ENCODE measurements at regions not wholly inside any gene's neighbourhood (a gene's known extent, or its start where the extent isn't known, plus 50 kb on each side); places are given as distances from the start of the nearest gene placed in this dataset.

DNA sequence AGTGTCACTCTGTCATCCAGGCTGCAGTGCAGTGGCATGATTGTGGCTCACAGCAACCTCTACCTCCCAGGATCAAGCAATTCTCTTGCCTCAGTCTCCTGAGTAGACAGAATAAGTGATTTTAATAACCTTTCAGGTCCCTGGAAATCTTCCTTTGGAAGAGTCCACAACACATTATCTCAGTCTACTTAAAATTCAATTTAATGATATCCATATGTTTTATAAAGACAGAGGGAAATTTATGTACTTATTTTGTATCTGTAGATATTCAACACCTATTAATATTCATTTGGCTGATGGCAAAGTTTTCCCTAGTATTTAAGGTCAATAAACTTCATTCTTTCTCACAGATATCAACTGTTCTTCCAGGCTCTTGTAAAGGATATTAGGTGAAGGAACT lies 881.4 kb upstream of the GJE1 start:
- no peak for DNase-seq
- no peak overlapping the region for H3K4me2 ChIP-seq (ENCODE audit: low read length)
- no peak overlapping the region for H4K8ac ChIP-seq (ENCODE audit: low read depth, low read length)
- no peak overlapping the region for H3K23ac ChIP-seq (ENCODE audit: low read length)
- H3K4me1 ChIP-seq (ENCODE audit: control insufficient read depth, low read depth, low read length) = no peaks in the 10 kb centered on the region
- H3K4ac ChIP-seq (ENCODE audit: low read depth, low read length) = no peak overlapping the region
- no peaks in the 10 kb centered on the region for H3K36me3 ChIP-seq (ENCODE audit: control insufficient read depth, insufficient read depth, low read length)
- no peak overlapping the region for H2BK15ac ChIP-seq (replicated peaks; ENCODE audit: low read depth)
- no peaks in the 10 kb centered on the region for H3K79me2 ChIP-seq (ENCODE audit: control insufficient read depth, insufficient read depth, low read length)
- H3K27ac ChIP-seq (ENCODE audit: low read depth, low read length) = no peak overlapping the region
- H2BK5ac ChIP-seq (ENCODE audit: low read length) = no peak overlapping the region
- no peak overlapping the region for H2BK120ac ChIP-seq (ENCODE audit: low read depth, low read length)
- H3K27me3 ChIP-seq (ENCODE audit: insufficient read depth, low read length, poor library complexity) = no peaks in the 10 kb centered on the region
- no peak overlapping the region for H3K18ac ChIP-seq (ENCODE audit: low read length)
- no peak overlapping the region for H4K5ac ChIP-seq (ENCODE audit: low read length)
- H3K9ac ChIP-seq (ENCODE audit: low read length) = no peak overlapping the region
- H3K56ac ChIP-seq (ENCODE audit: low read length) = no peak overlapping the region
- H3K79me1 ChIP-seq (ENCODE audit: low read length) = no peaks in the 10 kb centered on the region
- no peak overlapping the region for H2AK5ac ChIP-seq (ENCODE audit: low read length)
- H3K4me3 ChIP-seq (ENCODE audit: low read length) = no peak overlapping the region

- Histone ChIP-seq H3K9ac (ENCODE audit: low read length) (no peak overlapping the region), H3K56ac (ENCODE audit: low read length) (no peak overlapping the region), H3K4ac (ENCODE audit: low read depth, low read length) (no peak overlapping the region), H3K23ac (ENCODE audit: low read length) (no peak overlapping the region), H3K27me3 (ENCODE audit: insufficient read depth, low read length, poor library complexity) (no peaks in the 10 kb centered on the region), H2BK15ac (replicated peaks; ENCODE audit: low read depth) (no peak overlapping the region), H3K4me2 (ENCODE audit: low read length) (no peak overlapping the region), H2BK5ac (ENCODE audit: low read length) (no peak overlapping the region), H3K4me1 (ENCODE audit: control insufficient read depth, low read depth, low read length) (no peaks in the 10 kb centered on the region), H3K79me1 (ENCODE audit: low read length) (no peaks in the 10 kb centered on the region), H3K4me3 (ENCODE audit: low read length) (no peak overlapping the region), H3K18ac (ENCODE audit: low read length) (no peak overlapping the region), H3K79me2 (ENCODE audit: control insufficient read depth, insufficient read depth, low read length) (no peaks in the 10 kb centered on the region), H3K36me3 (ENCODE audit: control insufficient read depth, insufficient read depth, low read length) (no peaks in the 10 kb centered on the region), H3K27ac (ENCODE audit: low read depth, low read length) (no peak overlapping the region), H2AK5ac (ENCODE audit: low read length) (no peak overlapping the region), H2BK120ac (ENCODE audit: low read depth, low read length) (no peak overlapping the region), H4K8ac (ENCODE audit: low read depth, low read length) (no peak overlapping the region), H4K5ac (ENCODE audit: low read length) (no peak overlapping the region)
- DNase-seq = no peak
- no CpG with 5 or more reads among the region's 4 CpGs for WGBS (ENCODE audit: extremely low coverage, insufficient coverage, low lambda C conversion rate)
Measured at GRCh38 chr6:141248021-141248799, 884.5 kb upstream of the GJE1 start.

GRCh38 chr6:141244366-141244765 lies 888.4 kb upstream of the GJE1 start:
- no peak for DNase-seq
- no peak overlapping the region for H2BK120ac ChIP-seq (ENCODE audit: low read depth, low read length)
- no peak overlapping the region for H4K8ac ChIP-seq (ENCODE audit: low read depth, low read length)
- H3K4me3 ChIP-seq (ENCODE audit: low read length) = no peak overlapping the region
- no peaks in the 10 kb centered on the region for H3K79me2 ChIP-seq (ENCODE audit: control insufficient read depth, insufficient read depth, low read length)
- H3K18ac ChIP-seq (ENCODE audit: low read length) = no peak overlapping the region
- no peaks in the 10 kb centered on the region for H3K36me3 ChIP-seq (ENCODE audit: control insufficient read depth, insufficient read depth, low read length)
- no peak overlapping the region for H2BK5ac ChIP-seq (ENCODE audit: low read length)
- no peak overlapping the region for H2AK5ac ChIP-seq (ENCODE audit: low read length)
- H3K9ac ChIP-seq (ENCODE audit: low read length) = no peak overlapping the region
- no peak overlapping the region for H3K4me2 ChIP-seq (ENCODE audit: low read length)
- no peak overlapping the region for H3K23ac ChIP-seq (ENCODE audit: low read length)
- no peak overlapping the region for H3K27ac ChIP-seq (ENCODE audit: low read depth, low read length)
- no peaks in the 10 kb centered on the region for H3K27me3 ChIP-seq (ENCODE audit: insufficient read depth, low read length, poor library complexity)
- H2BK15ac ChIP-seq (replicated peaks; ENCODE audit: low read depth) = no peak overlapping the region
- H3K4ac ChIP-seq (ENCODE audit: low read depth, low read length) = no peak overlapping the region
- no peak overlapping the region for H4K5ac ChIP-seq (ENCODE audit: low read length)
- H3K79me1 ChIP-seq (ENCODE audit: low read length) = no peaks in the 10 kb centered on the region
- no peaks in the 10 kb centered on the region for H3K4me1 ChIP-seq (ENCODE audit: control insufficient read depth, low read depth, low read length)
- WGBS (ENCODE audit: extremely low coverage, insufficient coverage, low lambda C conversion rate) = no CpG with 5 or more reads among the region's 2 CpGs
- H3K56ac ChIP-seq (ENCODE audit: low read length) = no peak overlapping the region

- H3K23ac ChIP-seq (ENCODE audit: low read length) = no peak overlapping the region
- H3K36me3 ChIP-seq (ENCODE audit: control insufficient read depth, insufficient read depth, low read length) = no peaks in the 10 kb centered on the region
- WGBS (ENCODE audit: extremely low coverage, insufficient coverage, low lambda C conversion rate) = no CpG with 5 or more reads among the region's 1 CpG
- no peak overlapping the region for H3K18ac ChIP-seq (ENCODE audit: low read length)
- no peak overlapping the region for H3K4ac ChIP-seq (ENCODE audit: low read depth, low read length)
- H2BK15ac ChIP-seq (replicated peaks; ENCODE audit: low read depth) = no peak overlapping the region
- H3K9ac ChIP-seq (ENCODE audit: low read length) = no peak overlapping the region
- no peak overlapping the region for H4K8ac ChIP-seq (ENCODE audit: low read depth, low read length)
- H3K4me2 ChIP-seq (ENCODE audit: low read length) = no peak overlapping the region
- H3K4me3 ChIP-seq (ENCODE audit: low read length) = no peak overlapping the region
- H2BK5ac ChIP-seq (ENCODE audit: low read length) = no peak overlapping the region
- H3K27ac ChIP-seq (ENCODE audit: low read depth, low read length) = no peak overlapping the region
- H2BK120ac ChIP-seq (ENCODE audit: low read depth, low read length) = no peak overlapping the region
- no peaks in the 10 kb centered on the region for H3K4me1 ChIP-seq (ENCODE audit: control insufficient read depth, low read depth, low read length)
- H2AK5ac ChIP-seq (ENCODE audit: low read length) = no peak overlapping the region
- H3K79me1 ChIP-seq (ENCODE audit: low read length) = no peaks in the 10 kb centered on the region
- H4K5ac ChIP-seq (ENCODE audit: low read length) = no peak overlapping the region
- no peaks in the 10 kb centered on the region for H3K27me3 ChIP-seq (ENCODE audit: insufficient read depth, low read length, poor library complexity)
- no peaks in the 10 kb centered on the region for H3K79me2 ChIP-seq (ENCODE audit: control insufficient read depth, insufficient read depth, low read length)
- no peak for DNase-seq
- no peak overlapping the region for H3K56ac ChIP-seq (ENCODE audit: low read length)
Measured at GRCh38 chr6:141242957-141243356, 889.8 kb upstream of the GJE1 start.

DNA sequence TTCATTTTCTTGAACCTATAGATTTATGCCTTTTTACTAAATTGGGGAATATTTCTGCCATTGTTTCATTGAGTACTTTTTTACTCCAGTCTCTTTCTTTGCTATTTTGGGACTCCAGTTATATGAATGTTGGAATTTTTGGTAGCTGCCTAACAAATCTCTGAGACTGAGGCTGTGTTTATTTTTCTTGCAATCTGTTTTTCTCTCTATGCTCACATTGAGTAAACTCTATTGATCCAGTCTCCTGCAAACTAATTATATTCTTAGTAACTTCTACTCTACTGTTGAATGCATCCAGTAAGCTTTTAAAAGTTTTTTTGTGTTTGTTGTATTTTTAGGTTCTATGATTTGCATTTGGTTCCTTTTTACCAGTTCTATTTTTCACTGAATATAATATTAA lies 903.4 kb upstream of the GJE1 start:
- Histone ChIP-seq H3K4me2 (ENCODE audit: low read length) (no peak overlapping the region), H3K36me3 (ENCODE audit: control insufficient read depth, insufficient read depth, low read length) (no peaks in the 10 kb centered on the region), H3K4me3 (ENCODE audit: low read length) (no peak overlapping the region), H3K27me3 (ENCODE audit: insufficient read depth, low read length, poor library complexity) (no peaks in the 10 kb centered on the region), H2BK5ac (ENCODE audit: low read length) (no peak overlapping the region), H4K8ac (ENCODE audit: low read depth, low read length) (no peak overlapping the region), H3K4ac (ENCODE audit: low read depth, low read length) (no peak overlapping the region), H3K27ac (ENCODE audit: low read depth, low read length) (no peak overlapping the region), H3K79me2 (ENCODE audit: control insufficient read depth, insufficient read depth, low read length) (no peaks in the 10 kb centered on the region), H2BK120ac (ENCODE audit: low read depth, low read length) (no peak overlapping the region), H2BK15ac (replicated peaks; ENCODE audit: low read depth) (no peak overlapping the region), H3K23ac (ENCODE audit: low read length) (no peak overlapping the region), H3K9ac (ENCODE audit: low read length) (no peak overlapping the region), H3K56ac (ENCODE audit: low read length) (no peak overlapping the region), H3K18ac (ENCODE audit: low read length) (no peak overlapping the region), H3K79me1 (ENCODE audit: low read length) (no peaks in the 10 kb centered on the region), H2AK5ac (ENCODE audit: low read length) (no peak overlapping the region), H4K5ac (ENCODE audit: low read length) (no peak overlapping the region), H3K4me1 (ENCODE audit: control insufficient read depth, low read depth, low read length) (no peaks in the 10 kb centered on the region)
- DNase-seq = no peak

GRCh38 chr6:141218583-141218982 lies 914.1 kb upstream of the GJE1 start:
- Histone ChIP-seq H3K27ac (ENCODE audit: low read depth, low read length) (no peak overlapping the region), H3K18ac (ENCODE audit: low read length) (no peak overlapping the region), H3K4ac (ENCODE audit: low read depth, low read length) (no peak overlapping the region), H3K9ac (ENCODE audit: low read length) (no peak overlapping the region), H2BK15ac (replicated peaks; ENCODE audit: low read depth) (no peak overlapping the region), H4K8ac (ENCODE audit: low read depth, low read length) (no peak overlapping the region), H3K79me1 (ENCODE audit: low read length) (no peaks in the 10 kb centered on the region), H2AK5ac (ENCODE audit: low read length) (no peak overlapping the region), H3K27me3 (ENCODE audit: insufficient read depth, low read length, poor library complexity) (no peaks in the 10 kb centered on the region), H3K4me3 (ENCODE audit: low read length) (no peak overlapping the region), H3K56ac (ENCODE audit: low read length) (no peak overlapping the region), H3K4me1 (ENCODE audit: control insufficient read depth, low read depth, low read length) (no peaks in the 10 kb centered on the region), H4K5ac (ENCODE audit: low read length) (no peak overlapping the region), H3K23ac (ENCODE audit: low read length) (no peak overlapping the region), H3K79me2 (ENCODE audit: control insufficient read depth, insufficient read depth, low read length) (no peaks in the 10 kb centered on the region), H2BK120ac (ENCODE audit: low read depth, low read length) (no peak overlapping the region), H3K4me2 (ENCODE audit: low read length) (no peak overlapping the region), H2BK5ac (ENCODE audit: low read length) (no peak overlapping the region), H3K36me3 (ENCODE audit: control insufficient read depth, insufficient read depth, low read length) (no peaks in the 10 kb centered on the region)
- DNase-seq = no peak

All from mesendoderm (in vitro differentiated cells).